ENCODE measurements at regions not wholly inside any gene's neighbourhood (a gene's known extent, or its start where the extent isn't known, plus 50 kb on each side); places are given as distances from the start of the nearest gene placed in this dataset.

GRCh38 chr4:116385583-116385982 is 699.8 kb downstream of the TRAM1L1 start:
- Mint-ChIP-seq H3K36me3 (ENCODE audit: low read depth) (0 out of 2 replicates have a peak, but pooled peaks cover 6% of the 10 kb centered on the region), H3K4me3 (no peak overlapping the region), H3K9me3 (peaks cover 31% of the 10 kb centered on the region), H3K27ac (no peak overlapping the region), H3K4me1 (ENCODE audit: low read depth) (no peaks in the 10 kb centered on the region), H3K27me3 (ENCODE audit: insufficient read depth) (no peaks in the 10 kb centered on the region)
- no peak for DNase-seq
- no peak for TF ChIP-seq CTCF (IDR thresholded peaks at IDR 0.05)

GRCh38 chr4:116374815-116375214 is 710.6 kb downstream of the TRAM1L1 start:
- Mint-ChIP-seq H3K4me1 (ENCODE audit: low read depth) (no peaks in the 10 kb centered on the region), H3K9me3 (peaks cover 15% of the 10 kb centered on the region; the same call in 1 of the 2 replicates), H3K27ac (no peak overlapping the region), H3K27me3 (ENCODE audit: insufficient read depth) (peaks cover 2% of the 10 kb centered on the region; the same call in 1 of the 2 replicates), H3K4me3 (no peak overlapping the region), H3K36me3 (ENCODE audit: low read depth) (no peaks in the 10 kb centered on the region)
- DNase-seq: no peak
- no peak for TF ChIP-seq CTCF (IDR thresholded peaks at IDR 0.05)

- Mint-ChIP-seq H3K36me3 (ENCODE audit: low read depth) (no peaks in the 10 kb centered on the region), H3K9me3 (peaks cover 14% of the 10 kb centered on the region), H3K4me3 (no peak overlapping the region), H3K27ac (no peak overlapping the region), H3K27me3 (ENCODE audit: insufficient read depth) (no peaks in the 10 kb centered on the region), H3K4me1 (ENCODE audit: low read depth) (no peaks in the 10 kb centered on the region)
- no peak for TF ChIP-seq CTCF (IDR thresholded peaks at IDR 0.05)
- no peak for DNase-seq
Measured at GRCh38 chr4:116362583-116362982, 722.8 kb downstream of the TRAM1L1 start.

- no peak overlapping the region for H3K27ac Mint-ChIP-seq
- no peak for TF ChIP-seq CTCF (IDR thresholded peaks at IDR 0.05)
- H3K4me1 Mint-ChIP-seq (ENCODE audit: low read depth): no peaks in the 10 kb centered on the region
- H3K9me3 Mint-ChIP-seq: peaks cover 14% of the 10 kb centered on the region
- no peaks in the 10 kb centered on the region for H3K27me3 Mint-ChIP-seq (ENCODE audit: insufficient read depth)
- DNase-seq: no peak
- no peak overlapping the region for H3K4me3 Mint-ChIP-seq
- no peaks in the 10 kb centered on the region for H3K36me3 Mint-ChIP-seq (ENCODE audit: low read depth)
Measured at GRCh38 chr4:116361790-116362189, 723.6 kb downstream of the TRAM1L1 start.

GRCh38 chr4:116358633-116359222 is 726.6 kb downstream of the TRAM1L1 start:
- H3K27ac Mint-ChIP-seq: no peak overlapping the region
- TF ChIP-seq CTCF (IDR thresholded peaks at IDR 0.05): peak; percentile 73
- no peaks in the 10 kb centered on the region for H3K4me1 Mint-ChIP-seq (ENCODE audit: low read depth)
- DNase-seq: peak; percentile 36
- no peaks in the 10 kb centered on the region for H3K27me3 Mint-ChIP-seq (ENCODE audit: insufficient read depth)
- peaks cover 9% of the 10 kb centered on the region; the same call in 1 of the 2 replicates for H3K9me3 Mint-ChIP-seq
- H3K4me3 Mint-ChIP-seq: no peak overlapping the region
- H3K36me3 Mint-ChIP-seq (ENCODE audit: low read depth): no peaks in the 10 kb centered on the region

Data from HFFc6 (cell line).